ENCODE measurements at regions not wholly inside any gene's neighbourhood (a gene's known extent, or its start where the extent isn't known, plus 50 kb on each side); places are given as distances from the start of the nearest gene placed in this dataset.

- no peaks in the 10 kb centered on the region for H3K9me3 Mint-ChIP-seq
- H3K27ac Mint-ChIP-seq = no peak overlapping the region
Measured at GRCh38 chr20:48286601-48287000, 501.3 kb upstream of the SULF2 start.

GRCh38 chr20:48285656-48286055 is 500.4 kb upstream of the SULF2 start:
- no peak overlapping the region for H3K4me3 Mint-ChIP-seq
- H3K27ac Mint-ChIP-seq = no peak overlapping the region
- H3K27me3 Mint-ChIP-seq = peaks cover 8% of the 10 kb centered on the region
- no peaks in the 10 kb centered on the region for H3K36me3 Mint-ChIP-seq (ENCODE audit: low read depth)
- no peak for ATAC-seq
- no peaks in the 10 kb centered on the region for H3K9me3 Mint-ChIP-seq
- DNase-seq = no peak
- no peaks in the 10 kb centered on the region for H3K4me1 Mint-ChIP-seq

More at GRCh38 chr20:48286601-48287000, 501.3 kb upstream of the SULF2 start:
- H3K36me3 Mint-ChIP-seq (ENCODE audit: low read depth) = no peaks in the 10 kb centered on the region
- H3K4me3 Mint-ChIP-seq = no peak overlapping the region
- peaks cover 8% of the 10 kb centered on the region for H3K27me3 Mint-ChIP-seq
- no peak for ATAC-seq
- no peak for DNase-seq
- H3K4me1 Mint-ChIP-seq = no peaks in the 10 kb centered on the region

GRCh38 chr20:48284837-48285236 is 499.6 kb upstream of the SULF2 start:
- no peaks in the 10 kb centered on the region for H3K4me1 Mint-ChIP-seq
- peaks cover 7% of the 10 kb centered on the region for H3K27me3 Mint-ChIP-seq
- no peak for ATAC-seq
- no peaks in the 10 kb centered on the region for H3K9me3 Mint-ChIP-seq
- no peaks in the 10 kb centered on the region for H3K36me3 Mint-ChIP-seq (ENCODE audit: low read depth)
- DNase-seq = no peak
- H3K4me3 Mint-ChIP-seq = no peak overlapping the region
- H3K27ac Mint-ChIP-seq = no peak overlapping the region

- Mint-ChIP-seq H3K27ac (no peak overlapping the region), H3K9me3 (no peaks in the 10 kb centered on the region), H3K4me1 (no peaks in the 10 kb centered on the region), H3K4me3 (no peak overlapping the region), H3K27me3 (peaks cover 10% of the 10 kb centered on the region), H3K36me3 (ENCODE audit: low read depth) (no peaks in the 10 kb centered on the region)
- ATAC-seq = no peak
- DNase-seq = no peak
Measured at GRCh38 chr20:48284315-48284714, 499.0 kb upstream of the SULF2 start.

GRCh38 chr20:48283470-48284110 is 498.3 kb upstream of the SULF2 start:
- ATAC-seq = no peak
- no peak for DNase-seq
- H3K36me3 Mint-ChIP-seq (ENCODE audit: low read depth) = no peaks in the 10 kb centered on the region
- H3K4me3 Mint-ChIP-seq = no peak overlapping the region
- peaks cover 10% of the 10 kb centered on the region for H3K27me3 Mint-ChIP-seq
- no peaks in the 10 kb centered on the region for H3K4me1 Mint-ChIP-seq
- H3K27ac Mint-ChIP-seq = no peak overlapping the region
- no peaks in the 10 kb centered on the region for H3K9me3 Mint-ChIP-seq

- peaks cover 10% of the 10 kb centered on the region for H3K27me3 Mint-ChIP-seq
- H3K27ac Mint-ChIP-seq = no peak overlapping the region
- DNase-seq (no peak), ATAC-seq (peak; percentile 15)
- H3K4me1 Mint-ChIP-seq = no peaks in the 10 kb centered on the region
- H3K4me3 Mint-ChIP-seq = no peak overlapping the region
- no peaks in the 10 kb centered on the region for H3K9me3 Mint-ChIP-seq
- no peaks in the 10 kb centered on the region for H3K36me3 Mint-ChIP-seq (ENCODE audit: low read depth)
Measured at GRCh38 chr20:48282591-48283228, 497.4 kb upstream of the SULF2 start.

- H3K27ac Mint-ChIP-seq = no peak overlapping the region
- H3K4me3 Mint-ChIP-seq = no peak overlapping the region
- DNase-seq (no peak), ATAC-seq (no peak)
- H3K9me3 Mint-ChIP-seq = no peaks in the 10 kb centered on the region
- H3K4me1 Mint-ChIP-seq = no peaks in the 10 kb centered on the region
- peaks cover 13% of the 10 kb centered on the region for H3K27me3 Mint-ChIP-seq
- no peaks in the 10 kb centered on the region for H3K36me3 Mint-ChIP-seq (ENCODE audit: low read depth)
Measured at GRCh38 chr20:48281501-48281900, 496.2 kb upstream of the SULF2 start.

GRCh38 chr20:48278961-48279481 is 493.7 kb upstream of the SULF2 start:
- H3K27me3 Mint-ChIP-seq = peaks cover 14% of the 10 kb centered on the region
- no peaks in the 10 kb centered on the region for H3K4me1 Mint-ChIP-seq
- no peaks in the 10 kb centered on the region for H3K36me3 Mint-ChIP-seq (ENCODE audit: low read depth)
- no peak overlapping the region for H3K27ac Mint-ChIP-seq
- no peak for ATAC-seq
- DNase-seq = no peak
- H3K4me3 Mint-ChIP-seq = no peak overlapping the region
- no peaks in the 10 kb centered on the region for H3K9me3 Mint-ChIP-seq

GRCh38 chr20:48277266-48277665 is 492.0 kb upstream of the SULF2 start:
- ATAC-seq = no peak
- H3K27me3 Mint-ChIP-seq = peaks cover 12% of the 10 kb centered on the region
- H3K9me3 Mint-ChIP-seq = no peaks in the 10 kb centered on the region
- no peaks in the 10 kb centered on the region for H3K4me1 Mint-ChIP-seq
- no peaks in the 10 kb centered on the region for H3K36me3 Mint-ChIP-seq (ENCODE audit: low read depth)
- no peak overlapping the region for H3K27ac Mint-ChIP-seq
- no peak overlapping the region for H3K4me3 Mint-ChIP-seq
- DNase-seq = no peak

- Mint-ChIP-seq H3K9me3 (no peaks in the 10 kb centered on the region), H3K27me3 (peaks cover 12% of the 10 kb centered on the region), H3K27ac (no peak overlapping the region), H3K36me3 (ENCODE audit: low read depth) (no peaks in the 10 kb centered on the region), H3K4me3 (no peak overlapping the region), H3K4me1 (no peaks in the 10 kb centered on the region)
- no peak for ATAC-seq
- no peak for DNase-seq
Measured at GRCh38 chr20:48276021-48276342, 490.7 kb upstream of the SULF2 start.

- no peak for DNase-seq
- Mint-ChIP-seq H3K36me3 (ENCODE audit: low read depth) (no peaks in the 10 kb centered on the region), H3K27me3 (peaks cover 12% of the 10 kb centered on the region), H3K4me1 (no peaks in the 10 kb centered on the region), H3K4me3 (no peak overlapping the region), H3K9me3 (no peaks in the 10 kb centered on the region), H3K27ac (no peak overlapping the region)
- no peak for ATAC-seq
Measured at GRCh38 chr20:48275286-48276020, 490.2 kb upstream of the SULF2 start.

GRCh38 chr20:48273843-48274242 is 488.6 kb upstream of the SULF2 start:
- Mint-ChIP-seq H3K27me3 (peaks cover 7% of the 10 kb centered on the region), H3K4me1 (no peaks in the 10 kb centered on the region)

GRCh38 chr20:48270885-48271284 is 485.6 kb upstream of the SULF2 start:
- no peaks in the 10 kb centered on the region for H3K36me3 Mint-ChIP-seq (ENCODE audit: low read depth)
- no peaks in the 10 kb centered on the region for H3K9me3 Mint-ChIP-seq
- DNase-seq (no peak), ATAC-seq (no peak)
- H3K4me3 Mint-ChIP-seq = no peak overlapping the region
- H3K4me1 Mint-ChIP-seq = no peaks in the 10 kb centered on the region
- peaks cover 4% of the 10 kb centered on the region for H3K27me3 Mint-ChIP-seq
- no peak overlapping the region for H3K27ac Mint-ChIP-seq

More at GRCh38 chr20:48273843-48274242, 488.6 kb upstream of the SULF2 start:
- ATAC-seq = no peak
- Mint-ChIP-seq H3K36me3 (ENCODE audit: low read depth) (no peaks in the 10 kb centered on the region), H3K4me3 (no peak overlapping the region), H3K9me3 (no peaks in the 10 kb centered on the region), H3K27ac (no peak overlapping the region)
- DNase-seq = no peak

- H3K9me3 Mint-ChIP-seq = no peaks in the 10 kb centered on the region
- H3K27me3 Mint-ChIP-seq = no peaks in the 10 kb centered on the region
- no peaks in the 10 kb centered on the region for H3K36me3 Mint-ChIP-seq (ENCODE audit: low read depth)
- no peaks in the 10 kb centered on the region for H3K4me1 Mint-ChIP-seq
- no peak overlapping the region for H3K27ac Mint-ChIP-seq
- DNase-seq (no peak), ATAC-seq (no peak)
- no peak overlapping the region for H3K4me3 Mint-ChIP-seq
Measured at GRCh38 chr20:48267860-48268633, 482.8 kb upstream of the SULF2 start.
